Activated CD8-positive, alpha-beta T cell treated with anti-CD3 and anti-CD28 coated beads for 36 hours (primary cell): ENCODE measurements at regions not wholly inside any gene's neighbourhood (a gene's known extent, or its start where the extent isn't known, plus 50 kb on each side); places are given as distances from the start of the nearest gene placed in this dataset.

Experiments used
- ATAC-seq: fragments of 200-7000 bp; cut with Tn5 transposase; one replicate; pipeline ENCODE4 v1.10.0; 2021; ENCODE audit warnings: mild to moderate bottlenecking, moderate library complexity
- CTCF ChIA-PET: fragments of 350-600 bp; sonication (Branson Sonifier 250); formaldehyde crosslinking; loops from one replicate; lab custom pipeline; 2021; ENCODE audit warnings: antibody characterized with exemption; lab: Charles Lee
- POLR2A ChIA-PET: fragments of 350-600 bp; sonication (Branson Sonifier 250); formaldehyde crosslinking; loops from one replicate; lab custom pipeline; 2021; ENCODE audit warnings: antibody characterized with exemption; lab: Charles Lee
- DNase-seq: peaks from one replicate; pipeline ENCODE4 v3.0.0-alpha.2; 2020
- H3K27ac Mint-ChIP-seq: one replicate; pipeline ENCODE4 v1.8.0; 2021; ENCODE audit warnings: mild to moderate bottlenecking, mixed read lengths
- H3K27me3 Mint-ChIP-seq: one replicate; pipeline ENCODE4 v1.8.0; 2021; ENCODE audit warnings: mixed read lengths
- H3K36me3 Mint-ChIP-seq: one replicate; pipeline ENCODE4 v1.8.0; 2021; ENCODE audit warnings: low read depth, mixed read lengths
- H3K4me1 Mint-ChIP-seq: one replicate; pipeline ENCODE4 v1.8.0; 2021; ENCODE audit warnings: low read depth, mixed read lengths
- H3K4me3 Mint-ChIP-seq: one replicate; pipeline ENCODE4 v1.8.0; 2021; ENCODE audit warnings: mild to moderate bottlenecking, moderate library complexity, mixed read lengths
- H3K9me3 Mint-ChIP-seq: one replicate; pipeline ENCODE4 v1.8.0; 2021; ENCODE audit warnings: mixed read lengths
- intact Hi-C: fragments of 100-400 bp; cut with micrococcal nuclease; formaldehyde crosslinking; loops from one replicate; pipeline ENCODE4 v1.10.0; 2022
- TF ChIP-seq, protein P1 (sequence below): fragments of 200-600 bp; IDR thresholded peaks from one replicate; pipeline ENCODE4 v1.8.0; 2022; ENCODE audit warnings: antibody characterized with exemption, mild to moderate bottlenecking

GRCh38 chr2:79294994-79295393 lies 135.4 kb upstream of the REG3A start:
- Mint-ChIP-seq H3K4me3 (no peak overlapping the region), H3K36me3 (no peaks in the 10 kb centered on the region), H3K27ac (no peak overlapping the region), H3K4me1 (no peaks in the 10 kb centered on the region), H3K27me3 (no peaks in the 10 kb centered on the region), H3K9me3 (peaks cover 4% of the 10 kb centered on the region)
- ATAC-seq (no peak), DNase-seq (no peak)
- ChIA-PET POLR2A (no interaction called here), CTCF (no interaction called here)
- intact Hi-C loops, result no loop called here
- TF ChIP-seq, protein P1, sequence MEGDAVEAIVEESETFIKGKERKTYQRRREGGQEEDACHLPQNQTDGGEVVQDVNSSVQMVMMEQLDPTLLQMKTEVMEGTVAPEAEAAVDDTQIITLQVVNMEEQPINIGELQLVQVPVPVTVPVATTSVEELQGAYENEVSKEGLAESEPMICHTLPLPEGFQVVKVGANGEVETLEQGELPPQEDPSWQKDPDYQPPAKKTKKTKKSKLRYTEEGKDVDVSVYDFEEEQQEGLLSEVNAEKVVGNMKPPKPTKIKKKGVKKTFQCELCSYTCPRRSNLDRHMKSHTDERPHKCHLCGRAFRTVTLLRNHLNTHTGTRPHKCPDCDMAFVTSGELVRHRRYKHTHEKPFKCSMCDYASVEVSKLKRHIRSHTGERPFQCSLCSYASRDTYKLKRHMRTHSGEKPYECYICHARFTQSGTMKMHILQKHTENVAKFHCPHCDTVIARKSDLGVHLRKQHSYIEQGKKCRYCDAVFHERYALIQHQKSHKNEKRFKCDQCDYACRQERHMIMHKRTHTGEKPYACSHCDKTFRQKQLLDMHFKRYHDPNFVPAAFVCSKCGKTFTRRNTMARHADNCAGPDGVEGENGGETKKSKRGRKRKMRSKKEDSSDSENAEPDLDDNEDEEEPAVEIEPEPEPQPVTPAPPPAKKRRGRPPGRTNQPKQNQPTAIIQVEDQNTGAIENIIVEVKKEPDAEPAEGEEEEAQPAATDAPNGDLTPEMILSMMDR, result no peak

DNA sequence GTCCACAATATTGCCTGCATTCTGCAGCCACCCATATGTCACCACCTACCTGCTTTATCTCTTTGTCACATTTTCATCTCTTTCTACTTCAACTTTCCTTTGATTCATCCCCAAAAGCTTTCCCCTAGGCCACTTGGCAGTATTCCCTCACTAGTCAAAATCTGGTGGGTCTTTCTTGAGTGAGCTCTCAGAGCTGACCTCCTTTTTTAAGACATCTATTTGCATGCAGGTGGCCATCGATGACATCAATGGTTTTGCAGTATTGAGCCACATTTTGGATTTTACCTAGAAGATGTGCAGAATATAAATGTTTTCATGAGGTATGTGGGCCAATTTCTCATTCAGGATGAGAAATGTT lies 133.4 kb upstream of the REG3A start:
- ATAC-seq, result no peak
- no peak for DNase-seq
- ChIA-PET POLR2A (no interaction called here), CTCF (no interaction called here)
- Mint-ChIP-seq H3K4me1 (no peaks in the 10 kb centered on the region), H3K9me3 (no peaks in the 10 kb centered on the region), H3K27me3 (no peaks in the 10 kb centered on the region), H3K4me3 (no peak overlapping the region), H3K27ac (no peak overlapping the region), H3K36me3 (no peaks in the 10 kb centered on the region)
- intact Hi-C loops, result no loop called here
- TF ChIP-seq, protein P1, result no peak

- Mint-ChIP-seq H3K27ac (no peak overlapping the region), H3K4me1 (no peaks in the 10 kb centered on the region), H3K27me3 (no peaks in the 10 kb centered on the region), H3K4me3 (no peak overlapping the region), H3K36me3 (no peaks in the 10 kb centered on the region), H3K9me3 (no peaks in the 10 kb centered on the region)
- TF ChIP-seq, protein P1, result no peak
- ChIA-PET POLR2A (no interaction called here), CTCF (no interaction called here)
- ATAC-seq (no peak), DNase-seq (no peak)
- intact Hi-C loops, result no loop called here
Observed at GRCh38 chr2:79292239-79292957, 132.8 kb upstream of the REG3A start.

GRCh38 chr2:79275863-79276262 lies 116.3 kb upstream of the REG3A start:
- no peaks in the 10 kb centered on the region for H3K27me3 Mint-ChIP-seq
- no peaks in the 10 kb centered on the region for H3K4me1 Mint-ChIP-seq
- no peak overlapping the region for H3K4me3 Mint-ChIP-seq
- POLR2A ChIA-PET, result no interaction called here
- CTCF ChIA-PET, result no interaction called here
- intact Hi-C loops, result no loop called here
- H3K27ac Mint-ChIP-seq, result no peak overlapping the region
- no peaks in the 10 kb centered on the region for H3K36me3 Mint-ChIP-seq
- TF ChIP-seq, protein P1, result no peak
- ATAC-seq (no peak), DNase-seq (no peak)
- peaks cover 18% of the 10 kb centered on the region for H3K9me3 Mint-ChIP-seq

- Mint-ChIP-seq H3K27me3 (no peaks in the 10 kb centered on the region), H3K27ac (no peak overlapping the region), H3K4me1 (no peaks in the 10 kb centered on the region), H3K36me3 (no peaks in the 10 kb centered on the region), H3K9me3 (peaks cover 23% of the 10 kb centered on the region), H3K4me3 (no peak overlapping the region)
- ATAC-seq (no peak), DNase-seq (no peak)
- TF ChIP-seq, protein P1, result no peak
- ChIA-PET CTCF (no interaction called here), POLR2A (no interaction called here)
- intact Hi-C loops, result no loop called here
Observed at GRCh38 chr2:79275197-79275596, 115.6 kb upstream of the REG3A start.
